Upper lobe of right lung (tissue), 1 donor: ENCODE measurements at regions not wholly inside any gene's neighbourhood (a gene's known extent, or its start where the extent isn't known, plus 50 kb on each side); places are given as distances from the start of the nearest gene placed in this dataset.

Experiments used
- ATAC-seq: fragments of 200-7000 bp; cut with Tn5 transposase; one replicate; pipeline ENCODE4 v1.9.1; 2020; ENCODE audit warnings: mild to moderate bottlenecking, moderate library complexity
- DNase-seq: peaks from one replicate; pipeline ENCODE4 v3.0.0-alpha.2; 2020
- H3K27ac ChIP-seq: fragments of 200-600 bp; one replicate; pipeline ENCODE4 v1.8.0; 2022
- H3K27me3 ChIP-seq: fragments of 200-600 bp; one replicate; pipeline ENCODE4 v1.8.0; 2022; ENCODE audit warnings: mild to moderate bottlenecking
- H3K36me3 ChIP-seq: fragments of 200-600 bp; one replicate; pipeline ENCODE4 v1.8.0; 2022
- H3K4me1 ChIP-seq: fragments of 200-600 bp; one replicate; pipeline ENCODE4 v1.8.0; 2022
- H3K4me3 ChIP-seq: fragments of 200-600 bp; one replicate; pipeline ENCODE4 v1.8.0; 2022; ENCODE audit warnings: mild to moderate bottlenecking
- H3K9me3 ChIP-seq: fragments of 200-600 bp; one replicate; pipeline ENCODE4 v1.8.0; 2022
- CTCF ChIP-seq: fragments of 200-600 bp; IDR thresholded peaks from one replicate; pipeline ENCODE4 v1.8.0; 2022; ENCODE audit warnings: antibody characterized with exemption
- intact Hi-C: fragments of 100-400 bp; cut with DNase I; formaldehyde crosslinking; loops from one replicate; pipeline ENCODE4 v1.11.0; 2022
- donor health status: DM: no; HTN: yes; CAD: no; lungs with severe emphysema.

- intact Hi-C loops, result no loop called here
- no peaks in the 10 kb centered on the region for H3K36me3 ChIP-seq
- TF ChIP-seq CTCF, result no peak
- no peaks in the 10 kb centered on the region for H3K9me3 ChIP-seq
- DNase-seq, result no peak
- no peaks in the 10 kb centered on the region for H3K27me3 ChIP-seq
- H3K4me3 ChIP-seq, result no peak overlapping the region
- no peak for ATAC-seq
- H3K4me1 ChIP-seq, result no peaks in the 10 kb centered on the region
- H3K27ac ChIP-seq, result no peak overlapping the region
Measured at GRCh38 chr2:53549497-53549896, 218.1 kb upstream of the CHAC2 start.

- DNase-seq, result no peak
- ATAC-seq, result no peak
- TF ChIP-seq CTCF, result no peak
- Histone ChIP-seq H3K27ac (no peak overlapping the region), H3K36me3 (no peaks in the 10 kb centered on the region), H3K4me1 (no peaks in the 10 kb centered on the region), H3K9me3 (no peaks in the 10 kb centered on the region), H3K4me3 (no peak overlapping the region), H3K27me3 (no peaks in the 10 kb centered on the region)
- intact Hi-C loops, result no loop called here
Measured at GRCh38 chr2:53545604-53546003, 222.0 kb upstream of the CHAC2 start.

- Histone ChIP-seq H3K27ac (no peak overlapping the region), H3K27me3 (no peaks in the 10 kb centered on the region), H3K9me3 (no peaks in the 10 kb centered on the region), H3K4me1 (no peaks in the 10 kb centered on the region), H3K36me3 (no peaks in the 10 kb centered on the region), H3K4me3 (no peak overlapping the region)
- TF ChIP-seq CTCF, result no peak
- intact Hi-C loops, result no loop called here
- DNase-seq (no peak), ATAC-seq (no peak)
Measured at GRCh38 chr2:53544871-53545558, 222.6 kb upstream of the CHAC2 start.

GRCh38 chr2:53543083-53543482 is 224.5 kb upstream of the CHAC2 start:
- DNase-seq (no peak), ATAC-seq (no peak)
- no peaks in the 10 kb centered on the region for H3K27me3 ChIP-seq
- intact Hi-C loops, result no loop called here
- TF ChIP-seq CTCF, result no peak
- no peaks in the 10 kb centered on the region for H3K9me3 ChIP-seq
- no peak overlapping the region for H3K27ac ChIP-seq
- no peaks in the 10 kb centered on the region for H3K36me3 ChIP-seq
- H3K4me1 ChIP-seq, result no peaks in the 10 kb centered on the region
- no peak overlapping the region for H3K4me3 ChIP-seq

- Histone ChIP-seq H3K27me3 (no peaks in the 10 kb centered on the region), H3K4me3 (no peak overlapping the region), H3K36me3 (no peaks in the 10 kb centered on the region), H3K27ac (no peak overlapping the region), H3K4me1 (no peaks in the 10 kb centered on the region), H3K9me3 (no peaks in the 10 kb centered on the region)
- intact Hi-C loops, result no loop called here
- TF ChIP-seq CTCF, result no peak
- DNase-seq, result no peak
- no peak for ATAC-seq
Measured at GRCh38 chr2:53536583-53537361, 230.8 kb upstream of the CHAC2 start.
